Posterior cingulate gyrus (tissue), 11 donors: ENCODE measurements at regions not wholly inside any gene's neighbourhood (a gene's known extent, or its start where the extent isn't known, plus 50 kb on each side); places are given as distances from the start of the nearest gene placed in this dataset.
"Not testable (repeated sequence)": the region's sequence is repeated elsewhere in the genome, so short reads cannot be mapped to it uniquely, and the experiment has no call there.

ENCODE experiments used
- DNase-seq, 10 donors: peaks; one replicate each; pipeline versions ENCODE4 v3.0.0 to v3.0.0-alpha.2; 2020 to 2021; ENCODE audit warnings: mixed read lengths in 3 of 10
- intact Hi-C: fragments of 100-400 bp; cut with DNase I; formaldehyde crosslinking; loops from one replicate; pipeline ENCODE4 v1.15.1; 2023

GRCh38 chr4:186845137-186845842, 121.6 kb upstream of the FAT1 start:
- intact Hi-C loops = no loop called here
- no peak for DNase-seq

GRCh38 chr4:186846426-186846825, 122.8 kb upstream of the FAT1 start:
- intact Hi-C loops = no loop called here
- no peak for DNase-seq

- intact Hi-C loops, DNase-seq: not testable (repeated sequence)
Measured at GRCh38 chr4:186847429-186848131, 123.9 kb upstream of the FAT1 start.

- intact Hi-C loops = no loop called here
- DNase-seq = no peak
Measured at GRCh38 chr4:186848437-186848836, 124.8 kb upstream of the FAT1 start.

- intact Hi-C loops = no loop called here
- DNase-seq = no peak
Measured at GRCh38 chr4:186851291-186852072, 127.8 kb upstream of the FAT1 start.

- DNase-seq = no peak
- intact Hi-C loops = no loop called here
Measured at GRCh38 chr4:186852073-186852420, 128.4 kb upstream of the FAT1 start.

GRCh38 chr4:186852964-186853391, 129.3 kb upstream of the FAT1 start:
- DNase-seq = no peak
- intact Hi-C loops = no loop called here

- no peak for DNase-seq
- intact Hi-C loops = no loop called here
Measured at GRCh38 chr4:186854256-186854655, 130.6 kb upstream of the FAT1 start.

GRCh38 chr4:186855111-186855510, 131.5 kb upstream of the FAT1 start:
- no peak for DNase-seq
- intact Hi-C loops = no loop called here

GRCh38 chr4:186857793-186858192, 134.1 kb upstream of the FAT1 start:
- no peak for DNase-seq
- intact Hi-C loops = no loop called here

- intact Hi-C loops = no loop called here
Measured at GRCh38 chr4:186858355-186858754, 134.7 kb upstream of the FAT1 start.

GRCh38 chr4:186859420-186859819, 135.8 kb upstream of the FAT1 start:
- intact Hi-C loops = no loop called here
- DNase-seq = no peak

More at GRCh38 chr4:186858355-186858754, 134.7 kb upstream of the FAT1 start:
- no peak for DNase-seq

- no peak for DNase-seq
- intact Hi-C loops = no loop called here
Measured at GRCh38 chr4:186861317-186861716, 137.7 kb upstream of the FAT1 start.

GRCh38 chr4:186871856-186872255, 148.2 kb upstream of the FAT1 start:
- no peak for DNase-seq
- intact Hi-C loops = no loop called here

GRCh38 chr4:186873095-186873494, 149.4 kb upstream of the FAT1 start:
- DNase-seq, intact Hi-C loops: not testable (repeated sequence)

GRCh38 chr4:186875476-186875875, 151.8 kb upstream of the FAT1 start:
- intact Hi-C loops = no loop called here
- DNase-seq = no peak

GRCh38 chr4:186876961-186877626, 153.4 kb upstream of the FAT1 start:
- no peak for DNase-seq
- intact Hi-C loops = no loop called here

- intact Hi-C loops = no loop called here
- DNase-seq = no peak
Measured at GRCh38 chr4:186878203-186878776, 154.6 kb upstream of the FAT1 start.

- no peak for DNase-seq
- intact Hi-C loops = no loop called here
Measured at GRCh38 chr4:186881521-186882220, 158.0 kb upstream of the FAT1 start.

- intact Hi-C loops = no loop called here
- no peak for DNase-seq
Measured at GRCh38 chr4:186882293-186882692, 158.6 kb upstream of the FAT1 start.
